ENCODE measurements at regions not wholly inside any gene's neighbourhood (a gene's known extent, or its start where the extent isn't known, plus 50 kb on each side); places are given as distances from the start of the nearest gene placed in this dataset.

DNA sequence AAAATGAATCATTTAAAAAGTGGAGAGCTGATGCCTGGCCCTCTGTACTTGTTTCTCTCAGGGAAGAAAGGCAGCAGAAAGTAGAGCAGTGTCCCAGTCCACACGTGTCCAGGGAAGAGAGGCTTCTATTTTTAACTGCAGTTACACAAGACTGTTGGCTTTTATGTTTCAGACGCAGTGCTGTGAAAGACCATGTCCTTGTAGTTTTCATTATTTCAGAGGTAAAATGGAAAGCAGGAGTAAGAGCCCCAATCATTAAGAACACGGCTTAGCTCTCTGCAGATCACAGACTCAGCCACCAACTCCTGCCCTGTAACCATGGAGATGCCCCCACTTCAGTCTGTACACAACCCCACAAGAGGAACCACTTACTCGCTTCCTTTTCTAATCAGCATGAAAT is 336.3 kb downstream of the DAD1 start:
- no TSS peak for BruUV-seq (replicated peaks)
- no peaks in the 10 kb centered on the region for H3F3A ChIP-seq (ENCODE audit: insufficient read depth, low read depth)
- no peaks in the 10 kb centered on the region for H3K36me3 ChIP-seq (ENCODE audit: low read depth)
- no peak for DNase-seq
- H3K79me2 ChIP-seq (ENCODE audit: low read depth) = no peaks in the 10 kb centered on the region
- ChIA-PET POLR2A (ENCODE audit: unreplicated experiment) (no interaction called here), CTCF (no interaction called here)
- H3K4me2 ChIP-seq = no peak overlapping the region
- H3K4me1 ChIP-seq (replicated peaks; ENCODE audit: insufficient read depth) = no peaks in the 10 kb centered on the region
- H4K20me1 ChIP-seq (ENCODE audit: insufficient read depth) = no peaks in the 10 kb centered on the region
- no peak overlapping the region for H3K4me3 ChIP-seq
- no peaks in the 10 kb centered on the region for H3K9me3 ChIP-seq (ENCODE audit: insufficient read depth, low read depth)
- no peaks in the 10 kb centered on the region for H3K27me3 ChIP-seq (ENCODE audit: insufficient read depth, low read depth)
- no peaks in the 10 kb centered on the region for H3K9me2 ChIP-seq (ENCODE audit: insufficient read depth)
- TF ChIP-seq EZH2 (IDR thresholded peaks at IDR 0.05; ENCODE audit: low read depth) = no peak
- TF ChIP-seq, protein P1, sequence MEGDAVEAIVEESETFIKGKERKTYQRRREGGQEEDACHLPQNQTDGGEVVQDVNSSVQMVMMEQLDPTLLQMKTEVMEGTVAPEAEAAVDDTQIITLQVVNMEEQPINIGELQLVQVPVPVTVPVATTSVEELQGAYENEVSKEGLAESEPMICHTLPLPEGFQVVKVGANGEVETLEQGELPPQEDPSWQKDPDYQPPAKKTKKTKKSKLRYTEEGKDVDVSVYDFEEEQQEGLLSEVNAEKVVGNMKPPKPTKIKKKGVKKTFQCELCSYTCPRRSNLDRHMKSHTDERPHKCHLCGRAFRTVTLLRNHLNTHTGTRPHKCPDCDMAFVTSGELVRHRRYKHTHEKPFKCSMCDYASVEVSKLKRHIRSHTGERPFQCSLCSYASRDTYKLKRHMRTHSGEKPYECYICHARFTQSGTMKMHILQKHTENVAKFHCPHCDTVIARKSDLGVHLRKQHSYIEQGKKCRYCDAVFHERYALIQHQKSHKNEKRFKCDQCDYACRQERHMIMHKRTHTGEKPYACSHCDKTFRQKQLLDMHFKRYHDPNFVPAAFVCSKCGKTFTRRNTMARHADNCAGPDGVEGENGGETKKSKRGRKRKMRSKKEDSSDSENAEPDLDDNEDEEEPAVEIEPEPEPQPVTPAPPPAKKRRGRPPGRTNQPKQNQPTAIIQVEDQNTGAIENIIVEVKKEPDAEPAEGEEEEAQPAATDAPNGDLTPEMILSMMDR (conservative IDR thresholded peaks at IDR 0.05) = no peak
- intact Hi-C loops (cut with micrococcal nuclease; ENCODE audit: unreplicated experiment) = no loop called here
- no peak overlapping the region for H2AFZ ChIP-seq
- H3K27ac ChIP-seq = no peak overlapping the region

DNA sequence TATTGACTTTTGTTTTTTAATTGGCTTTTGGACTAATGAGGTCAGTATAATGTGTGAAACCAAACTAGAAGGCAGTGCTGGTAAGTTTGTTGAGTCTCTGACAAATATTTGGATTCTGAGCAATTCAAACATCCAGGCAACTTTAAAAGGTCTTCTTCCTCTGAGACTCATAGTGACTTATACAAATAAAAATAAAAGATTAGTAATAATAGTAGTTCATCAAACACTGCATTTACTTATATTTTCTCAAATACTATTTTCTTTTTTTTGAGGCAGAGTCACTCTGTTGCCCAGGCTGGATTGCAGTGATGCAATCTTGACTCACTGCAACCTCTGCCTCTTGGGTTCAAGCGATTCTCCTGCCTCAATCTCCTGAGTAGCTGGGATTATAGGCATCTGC is 337.9 kb downstream of the DAD1 start:
- Histone ChIP-seq H3K9me2 (ENCODE audit: insufficient read depth) (no peaks in the 10 kb centered on the region), H3K79me2 (ENCODE audit: low read depth) (no peaks in the 10 kb centered on the region), H3K4me2 (no peak overlapping the region), H3K36me3 (ENCODE audit: low read depth) (no peaks in the 10 kb centered on the region), H3K27ac (no peak overlapping the region), H3K4me3 (no peak overlapping the region), H3K4me1 (replicated peaks; ENCODE audit: insufficient read depth) (no peaks in the 10 kb centered on the region), H3K27me3 (ENCODE audit: insufficient read depth, low read depth) (no peaks in the 10 kb centered on the region), H3F3A (ENCODE audit: insufficient read depth, low read depth) (no peaks in the 10 kb centered on the region), H4K20me1 (ENCODE audit: insufficient read depth) (no peaks in the 10 kb centered on the region), H2AFZ (no peak overlapping the region), H3K9me3 (ENCODE audit: insufficient read depth, low read depth) (no peaks in the 10 kb centered on the region)
- TF ChIP-seq, protein P1 (conservative IDR thresholded peaks at IDR 0.05) = no peak
- no peak for TF ChIP-seq EZH2 (IDR thresholded peaks at IDR 0.05; ENCODE audit: low read depth)
- BruUV-seq (replicated peaks) = no TSS peak
- POLR2A ChIA-PET (ENCODE audit: unreplicated experiment) = no interaction called here
- CTCF ChIA-PET = no interaction called here
- no peak for DNase-seq
- intact Hi-C loops (cut with micrococcal nuclease; ENCODE audit: unreplicated experiment) = no loop called here

DNA sequence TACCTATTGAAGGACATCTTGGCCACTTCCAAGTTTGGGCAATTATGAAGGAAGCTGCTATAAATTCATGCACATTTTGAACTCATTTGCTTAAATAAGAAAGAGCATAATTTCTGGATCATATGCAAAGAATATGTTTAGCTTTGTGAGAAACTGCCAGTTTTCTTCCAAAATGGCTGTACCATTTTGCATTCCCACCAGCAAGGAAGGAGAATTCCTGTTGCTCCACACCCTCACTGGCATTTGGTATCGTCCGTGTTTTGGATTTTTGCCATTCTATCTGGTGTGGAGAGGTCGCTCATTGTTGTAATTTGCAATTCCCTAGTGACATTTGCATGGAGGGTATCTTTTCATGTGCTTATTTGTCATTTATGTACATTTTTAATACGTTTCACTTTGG is 339.3 kb downstream of the DAD1 start:
- Histone ChIP-seq H3K79me2 (ENCODE audit: low read depth) (no peaks in the 10 kb centered on the region), H3K27ac (no peak overlapping the region), H2AFZ (no peak overlapping the region), H3K36me3 (ENCODE audit: low read depth) (no peaks in the 10 kb centered on the region), H4K20me1 (ENCODE audit: insufficient read depth) (no peaks in the 10 kb centered on the region), H3K4me3 (no peak overlapping the region), H3K9me3 (ENCODE audit: insufficient read depth, low read depth) (no peaks in the 10 kb centered on the region), H3F3A (ENCODE audit: insufficient read depth, low read depth) (no peaks in the 10 kb centered on the region; the same call in 1 of the 2 replicates), H3K9me2 (ENCODE audit: insufficient read depth) (no peaks in the 10 kb centered on the region), H3K4me2 (no peak overlapping the region), H3K27me3 (ENCODE audit: insufficient read depth, low read depth) (no peaks in the 10 kb centered on the region), H3K4me1 (replicated peaks; ENCODE audit: insufficient read depth) (0 out of 2 replicates have a peak, but pooled peaks cover 3% of the 10 kb centered on the region)
- CTCF ChIA-PET = no interaction called here
- intact Hi-C loops (cut with micrococcal nuclease; ENCODE audit: unreplicated experiment) = no loop called here
- no peak for TF ChIP-seq EZH2 (IDR thresholded peaks at IDR 0.05; ENCODE audit: low read depth)
- TF ChIP-seq, protein P1 (conservative IDR thresholded peaks at IDR 0.05) = no peak
- POLR2A ChIA-PET (ENCODE audit: unreplicated experiment) = no interaction called here
- no peak for DNase-seq
- no TSS peak for BruUV-seq (replicated peaks)

Measured in PC-9 (cell line).